Choroid plexus epithelial cell (primary cell): ENCODE measurements at regions not wholly inside any gene's neighbourhood (a gene's known extent, or its start where the extent isn't known, plus 50 kb on each side); places are given as distances from the start of the nearest gene placed in this dataset.
"Not testable (repeated sequence)": the region's sequence is repeated elsewhere in the genome, so short reads cannot be mapped to it uniquely, and the experiment has no call there.

Experiments
- DNase-seq: peaks from one replicate; pipeline ENCODE4 v3.0.0-alpha.2; 2010; ENCODE audit warnings: low read depth
- H3K4me3 ChIP-seq: 2 replicates; pipeline ENCODE4 v1.5.1; 2011; ENCODE audit warnings: low read depth, mild to moderate bottlenecking, control low read depth, low read length, moderate library complexity
- TF ChIP-seq, protein P1 (sequence below): conservative IDR thresholded peaks from 2 replicates; pipeline ENCODE4 v1.5.1; 2011; ENCODE audit warnings: low read depth, mild to moderate bottlenecking, control low read depth, inconsistent platforms, low read length, moderate library complexity

GRCh38 chr1:177872308-177872900 lies 97.5 kb downstream of the SEC16B start:
- no peak for DNase-seq
- TF ChIP-seq, protein P1, sequence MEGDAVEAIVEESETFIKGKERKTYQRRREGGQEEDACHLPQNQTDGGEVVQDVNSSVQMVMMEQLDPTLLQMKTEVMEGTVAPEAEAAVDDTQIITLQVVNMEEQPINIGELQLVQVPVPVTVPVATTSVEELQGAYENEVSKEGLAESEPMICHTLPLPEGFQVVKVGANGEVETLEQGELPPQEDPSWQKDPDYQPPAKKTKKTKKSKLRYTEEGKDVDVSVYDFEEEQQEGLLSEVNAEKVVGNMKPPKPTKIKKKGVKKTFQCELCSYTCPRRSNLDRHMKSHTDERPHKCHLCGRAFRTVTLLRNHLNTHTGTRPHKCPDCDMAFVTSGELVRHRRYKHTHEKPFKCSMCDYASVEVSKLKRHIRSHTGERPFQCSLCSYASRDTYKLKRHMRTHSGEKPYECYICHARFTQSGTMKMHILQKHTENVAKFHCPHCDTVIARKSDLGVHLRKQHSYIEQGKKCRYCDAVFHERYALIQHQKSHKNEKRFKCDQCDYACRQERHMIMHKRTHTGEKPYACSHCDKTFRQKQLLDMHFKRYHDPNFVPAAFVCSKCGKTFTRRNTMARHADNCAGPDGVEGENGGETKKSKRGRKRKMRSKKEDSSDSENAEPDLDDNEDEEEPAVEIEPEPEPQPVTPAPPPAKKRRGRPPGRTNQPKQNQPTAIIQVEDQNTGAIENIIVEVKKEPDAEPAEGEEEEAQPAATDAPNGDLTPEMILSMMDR, result no peak

GRCh38 chr1:177871613-177872307 lies 98.1 kb downstream of the SEC16B start:
- TF ChIP-seq, protein P1, result no peak
- no peak for DNase-seq
- no peak overlapping the region for H3K4me3 ChIP-seq

More at GRCh38 chr1:177872308-177872900, 97.5 kb downstream of the SEC16B start:
- no peak overlapping the region for H3K4me3 ChIP-seq

- no peak for DNase-seq
- TF ChIP-seq, protein P1, result no peak
- no peak overlapping the region for H3K4me3 ChIP-seq
These were observed 100.3 kb downstream of the SEC16B start for GRCh38 chr1:177869586-177869985.

GRCh38 chr1:177869011-177869410 lies 100.8 kb downstream of the SEC16B start:
- not testable (repeated sequence) for DNase-seq, H3K4me3 ChIP-seq

DNA sequence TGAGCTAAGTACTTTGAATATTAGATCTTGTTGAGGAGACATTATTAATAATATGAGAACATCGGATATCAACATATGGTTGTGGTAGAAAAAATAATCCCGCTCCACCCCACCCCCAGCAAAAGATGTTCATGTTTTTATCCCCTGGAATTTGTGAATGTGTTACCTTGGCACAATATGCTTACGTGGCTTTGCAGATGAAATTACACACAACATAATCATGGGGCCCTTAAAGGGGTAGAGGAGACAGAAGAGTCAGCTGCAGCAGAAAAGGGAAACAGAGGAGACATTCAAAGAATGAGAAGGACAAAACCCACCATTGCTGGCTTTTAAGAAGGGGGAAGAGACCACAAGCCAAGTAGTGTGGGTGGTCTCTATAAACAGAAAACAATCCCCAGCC lies 104.1 kb downstream of the SEC16B start:
- TF ChIP-seq, protein P1, result no peak
- no peak for DNase-seq
- H3K4me3 ChIP-seq, result no peak overlapping the region

GRCh38 chr1:177864538-177865305 lies 105.1 kb downstream of the SEC16B start:
- TF ChIP-seq, protein P1, result no peak
- H3K4me3 ChIP-seq, result no peak overlapping the region
- DNase-seq, result peak; percentile 13

DNA sequence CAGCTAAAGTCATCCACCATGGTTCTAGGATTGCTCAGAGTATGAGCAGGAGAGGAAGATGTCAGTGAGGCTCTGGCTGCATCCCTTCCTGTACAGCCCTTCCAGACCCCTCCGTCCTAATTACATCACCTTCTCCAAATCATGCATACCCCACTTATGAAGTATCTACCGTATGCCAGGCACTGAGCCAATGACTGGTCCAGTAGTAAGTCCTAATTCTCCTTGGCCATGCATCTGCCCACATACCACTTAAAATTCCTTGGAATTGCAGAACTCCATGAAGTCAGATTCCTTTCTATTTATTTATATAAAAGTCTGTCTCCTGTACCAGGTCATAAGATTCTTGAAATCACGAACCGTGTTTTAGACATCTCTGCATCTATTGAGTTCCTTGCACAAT lies 106.1 kb downstream of the SEC16B start:
- TF ChIP-seq, protein P1, result no peak
- DNase-seq, result no peak
- H3K4me3 ChIP-seq, result no peak overlapping the region
